ENCODE measurements at regions not wholly inside any gene's neighbourhood (a gene's known extent, or its start where the extent isn't known, plus 50 kb on each side); places are given as distances from the start of the nearest gene placed in this dataset.
"Not testable (repeated sequence)": the region's sequence is repeated elsewhere in the genome, so short reads cannot be mapped to it uniquely, and the experiment has no call there.

DNA sequence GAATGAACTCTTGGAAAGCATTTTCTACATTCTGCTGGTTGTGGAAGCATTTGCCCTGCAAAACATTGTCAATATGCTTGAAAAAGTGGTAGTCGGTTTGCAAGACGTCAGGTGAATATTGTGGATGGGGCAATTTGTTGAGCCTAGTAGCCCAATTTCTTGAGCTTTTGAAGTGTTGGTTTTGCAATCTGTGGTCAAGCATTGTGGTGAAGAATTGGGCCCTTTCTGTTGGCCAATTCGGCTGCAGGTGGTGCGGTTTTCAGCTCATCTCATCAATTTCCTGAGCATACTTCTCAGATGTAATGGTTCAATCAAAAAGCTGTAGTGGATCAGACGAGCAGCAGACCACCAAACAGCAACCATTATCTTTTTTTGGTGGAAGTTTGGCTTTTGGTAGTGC lies 426.8 kb upstream of the CDH9 start:
- H3K27ac ChIP-seq = peak overlapping the region; percentile 70; the same call in 1 of the 2 replicates

DNA sequence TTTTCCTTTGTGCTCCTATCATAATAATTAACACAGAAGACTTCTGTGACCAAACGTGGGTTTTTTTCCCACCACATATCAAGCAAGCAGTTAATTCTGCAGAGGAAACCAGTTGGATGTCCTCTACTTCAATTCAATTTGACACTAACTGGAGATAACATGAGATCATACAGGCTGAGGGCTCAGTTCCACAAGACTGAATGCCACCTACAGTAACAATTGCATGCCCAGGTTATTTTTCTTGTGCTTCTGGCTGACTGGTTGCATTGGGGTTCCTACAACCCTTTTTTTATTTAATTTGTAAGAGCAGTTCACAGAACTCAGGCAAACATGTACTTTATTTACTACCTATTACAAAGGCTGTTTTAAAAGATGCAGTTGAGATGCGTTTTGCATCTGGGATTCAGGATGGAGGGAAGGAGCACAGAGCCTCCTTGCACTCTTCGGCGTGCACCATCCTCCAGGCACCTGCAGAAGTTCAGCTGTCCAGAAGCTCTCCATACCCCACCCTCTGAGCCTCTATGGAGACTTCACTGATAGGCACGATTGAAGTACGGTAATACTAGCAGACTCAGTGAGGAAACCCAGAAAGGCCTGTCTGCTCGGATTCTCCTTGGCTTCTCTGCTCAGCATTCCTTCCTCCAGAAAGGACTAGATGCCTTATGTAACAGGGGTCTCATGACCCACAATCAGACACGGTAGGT lies 425.2 kb upstream of the CDH9 start:
- H3K9ac ChIP-seq = no peak overlapping the region
- no peaks in the 10 kb centered on the region for H3K27me3 ChIP-seq
- no peaks in the 10 kb centered on the region for H3K36me3 ChIP-seq
- peak overlapping the region; percentile 55 for H3K4me2 ChIP-seq
- peaks cover 36% of the 10 kb centered on the region for H3K4me1 ChIP-seq
- peak overlapping the region; percentile 41; the same call in 1 of the 2 replicates for H3K27ac ChIP-seq
- no peak for TF ChIP-seq Cebpa-rat (IDR thresholded peaks at IDR 0.05)
- peaks cover 8% of the 10 kb centered on the region; the same call in 1 of the 2 replicates for H3K9me3 ChIP-seq
- H4K20me1 ChIP-seq = no peaks in the 10 kb centered on the region
- no peak overlapping the region for H3K4me3 ChIP-seq

More for the DNA sequence above, 426.8 kb upstream of the CDH9 start:
- Histone ChIP-seq H3K9ac (no peak overlapping the region), H3K9me3 (peaks cover 8% of the 10 kb centered on the region; the same call in 1 of the 2 replicates), H4K20me1 (no peaks in the 10 kb centered on the region), H3K36me3 (no peaks in the 10 kb centered on the region), H3K4me2 (peak overlapping the region; percentile 43), H3K27me3 (no peaks in the 10 kb centered on the region), H3K4me3 (no peak overlapping the region), H3K4me1 (peaks cover 31% of the 10 kb centered on the region)
- peak; percentile 88 for TF ChIP-seq Cebpa-rat (IDR thresholded peaks at IDR 0.05)

DNA sequence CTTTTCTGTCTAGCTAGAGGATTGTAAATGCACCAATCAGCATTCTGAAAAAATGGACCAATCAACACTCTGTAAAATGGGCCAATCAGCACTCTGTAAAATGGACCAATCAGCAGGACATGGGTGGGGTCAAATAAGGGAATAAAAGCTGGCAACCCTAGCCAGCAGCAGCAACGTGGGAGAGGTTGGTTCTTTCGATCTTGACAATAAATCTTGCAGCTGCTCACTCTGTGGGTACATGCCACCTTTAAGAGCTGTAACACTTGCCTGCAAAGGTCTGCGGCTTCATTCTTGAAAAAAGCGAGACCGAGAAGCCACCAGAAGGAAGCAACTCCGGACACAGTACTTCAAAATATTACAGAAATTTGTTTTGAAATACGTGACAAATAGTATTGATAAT lies 424.6 kb upstream of the CDH9 start:
- Histone ChIP-seq H3K4me2 (peak overlapping the region; percentile 55; the same call in 1 of the 2 replicates), H4K20me1 (no peaks in the 10 kb centered on the region), H3K9ac (no peak overlapping the region), H3K27me3 (no peaks in the 10 kb centered on the region), H3K9me3 (peaks cover 8% of the 10 kb centered on the region; the same call in 1 of the 2 replicates), H3K27ac (no peak overlapping the region), H3K36me3 (no peaks in the 10 kb centered on the region), H3K4me3 (no peak overlapping the region), H3K4me1 (peaks cover 42% of the 10 kb centered on the region)
- TF ChIP-seq Cebpa-rat (IDR thresholded peaks at IDR 0.05) = no peak

DNA sequence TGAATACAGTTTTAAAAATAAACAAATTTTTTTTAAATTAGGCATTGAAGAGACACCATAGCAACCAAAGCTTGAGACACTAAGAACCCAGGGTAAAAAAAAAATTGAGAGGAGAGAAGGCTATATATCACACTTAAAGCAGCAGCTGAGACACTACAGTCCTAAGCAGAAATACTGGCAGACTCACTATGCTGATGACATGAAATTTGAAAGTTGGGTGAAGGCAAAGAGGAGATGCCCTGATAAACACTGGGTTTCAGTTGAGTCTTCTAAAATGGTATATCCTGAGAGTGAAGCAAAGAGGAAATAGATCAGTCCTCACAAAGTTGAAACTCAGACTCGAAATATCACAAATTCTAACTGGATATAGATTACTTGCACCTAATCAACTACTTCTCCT lies 419.9 kb upstream of the CDH9 start:
- Histone ChIP-seq H3K4me2 (peak overlapping the region; percentile 58), H3K36me3 (no peaks in the 10 kb centered on the region), H4K20me1 (no peaks in the 10 kb centered on the region), H3K4me3 (no peak overlapping the region; the same call in 1 of the 2 replicates), H3K27me3 (no peaks in the 10 kb centered on the region), H3K9me3 (peaks cover 8% of the 10 kb centered on the region; the same call in 1 of the 2 replicates), H3K4me1 (peaks cover 23% of the 10 kb centered on the region), H3K27ac (peak overlapping the region; percentile 67), H3K9ac (no peak overlapping the region)
- no peak for TF ChIP-seq Cebpa-rat (IDR thresholded peaks at IDR 0.05)

DNA sequence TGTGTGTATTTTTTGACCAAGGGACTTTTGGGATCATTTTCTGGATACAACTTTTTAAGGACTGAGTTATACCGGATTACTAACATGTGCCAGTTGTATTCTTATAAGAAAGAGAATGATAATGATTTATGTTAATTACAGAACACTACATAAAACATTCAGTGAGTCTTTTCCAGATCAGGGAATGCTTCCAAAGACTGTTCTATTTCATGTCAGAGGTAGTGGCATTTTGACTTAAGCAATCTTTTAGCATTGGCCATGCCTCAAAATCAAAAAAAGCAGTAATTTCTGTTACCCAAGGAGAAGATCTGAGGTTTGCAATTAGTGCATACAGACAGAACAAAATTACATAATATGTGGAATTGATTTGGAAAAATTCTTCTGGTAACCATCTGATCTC lies 413.0 kb upstream of the CDH9 start:
- Histone ChIP-seq H3K36me3 (no peaks in the 10 kb centered on the region), H3K27ac (no peak overlapping the region), H3K9ac (no peak overlapping the region), H4K20me1 (no peaks in the 10 kb centered on the region), H3K4me2 (no peak overlapping the region), H3K4me3 (no peak overlapping the region), H3K27me3 (no peaks in the 10 kb centered on the region), H3K4me1 (peaks cover 6% of the 10 kb centered on the region), H3K9me3 (no peaks in the 10 kb centered on the region)
- no peak for TF ChIP-seq Cebpa-rat (IDR thresholded peaks at IDR 0.05)

DNA sequence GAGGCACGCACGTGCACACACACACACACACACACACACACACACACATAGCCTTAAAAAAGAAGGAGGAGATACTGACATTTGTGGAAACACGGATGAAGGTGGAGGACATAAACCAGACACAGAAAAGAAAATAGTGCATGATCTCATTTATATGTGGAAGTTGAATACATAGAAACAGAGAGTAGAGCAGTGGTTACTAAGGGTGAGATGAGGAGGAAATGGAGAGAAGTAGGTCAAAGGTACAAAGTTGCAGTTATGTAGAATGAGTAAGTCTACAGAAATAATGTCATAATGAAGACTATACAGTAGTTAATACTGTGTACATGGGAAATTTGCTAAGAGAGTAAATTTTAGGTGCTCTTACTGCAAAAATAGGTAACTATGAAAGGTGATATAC lies 412.2 kb upstream of the CDH9 start:
- H3K36me3 ChIP-seq = no peaks in the 10 kb centered on the region
- H3K9me3 ChIP-seq = no peaks in the 10 kb centered on the region
- no peak for TF ChIP-seq Cebpa-rat (IDR thresholded peaks at IDR 0.05)
- H3K4me2 ChIP-seq = no peak overlapping the region
- H3K9ac ChIP-seq = no peak overlapping the region
- no peaks in the 10 kb centered on the region for H4K20me1 ChIP-seq
- peaks cover 6% of the 10 kb centered on the region for H3K4me1 ChIP-seq
- no peak overlapping the region for H3K27ac ChIP-seq
- H3K27me3 ChIP-seq = no peaks in the 10 kb centered on the region
- H3K4me3 ChIP-seq = no peak overlapping the region

DNA sequence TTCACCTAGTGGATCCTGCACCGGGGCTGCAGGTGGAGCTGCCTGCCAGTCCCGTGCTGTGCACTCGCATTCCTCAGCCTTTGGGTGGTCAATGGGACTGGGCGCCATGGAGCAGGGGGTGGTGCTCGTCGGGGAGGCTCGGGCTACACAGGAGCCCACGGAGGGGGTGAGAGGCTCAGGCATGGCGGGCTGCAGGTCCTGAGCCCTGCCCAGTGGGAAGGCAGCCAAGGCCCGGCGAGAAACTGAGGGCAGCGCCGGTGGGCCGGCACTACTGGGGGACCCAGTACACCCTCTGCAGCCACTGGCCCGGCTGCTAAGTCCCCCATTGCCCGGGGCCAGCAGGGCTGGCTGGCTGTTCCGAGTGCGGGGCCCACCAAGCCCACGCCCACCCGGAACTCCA lies 401.0 kb upstream of the CDH9 start:
- H3K4me3 ChIP-seq, H4K20me1 ChIP-seq, H3K27ac ChIP-seq, H3K9ac ChIP-seq, H3K27me3 ChIP-seq, H3K9me3 ChIP-seq, H3K4me2 ChIP-seq, H3K36me3 ChIP-seq: not testable (repeated sequence)
- H3K4me1 ChIP-seq = peaks cover 21% of the 10 kb centered on the region

DNA sequence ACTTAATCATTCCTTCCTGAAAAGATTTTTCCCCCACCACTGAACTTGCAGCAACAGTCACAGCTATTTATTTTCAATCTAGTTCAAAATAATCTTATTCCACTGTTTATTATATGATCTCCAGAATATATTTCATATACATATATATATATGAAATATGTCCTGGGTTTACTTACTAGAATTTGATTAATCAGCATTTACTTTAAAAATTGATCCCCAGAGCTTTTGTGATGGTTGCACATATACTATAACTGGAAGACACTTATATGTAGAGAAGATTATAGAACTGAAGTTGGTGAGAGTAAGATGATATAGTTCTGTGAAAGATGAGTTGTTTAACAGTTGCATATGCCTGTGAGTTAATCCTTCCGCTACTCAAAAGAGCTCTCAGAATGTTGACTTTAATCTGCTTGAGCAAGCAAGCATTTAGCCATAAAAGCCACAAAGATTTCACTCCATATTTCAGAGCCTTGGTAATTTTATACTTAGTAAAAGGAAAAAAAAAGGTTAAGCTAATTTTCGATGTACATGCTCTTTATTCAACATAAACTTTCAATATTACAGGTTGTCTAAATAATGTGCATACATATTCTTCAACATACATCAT lies 399.3 kb upstream of the CDH9 start:
- no peak overlapping the region for H3K27ac ChIP-seq
- H3K4me2 ChIP-seq = peak overlapping the region; percentile 60
- no peak for TF ChIP-seq Cebpa-rat (IDR thresholded peaks at IDR 0.05)
- no peak overlapping the region for H3K9ac ChIP-seq
- H4K20me1 ChIP-seq = no peaks in the 10 kb centered on the region
- 0 out of 2 replicates have a peak, but pooled peaks cover 5% of the 10 kb centered on the region for H3K9me3 ChIP-seq
- peaks cover 21% of the 10 kb centered on the region for H3K4me1 ChIP-seq
- H3K36me3 ChIP-seq = no peaks in the 10 kb centered on the region
- peak overlapping the region; percentile 26; the same call in 1 of the 2 replicates for H3K4me3 ChIP-seq
- no peaks in the 10 kb centered on the region for H3K27me3 ChIP-seq

DNA sequence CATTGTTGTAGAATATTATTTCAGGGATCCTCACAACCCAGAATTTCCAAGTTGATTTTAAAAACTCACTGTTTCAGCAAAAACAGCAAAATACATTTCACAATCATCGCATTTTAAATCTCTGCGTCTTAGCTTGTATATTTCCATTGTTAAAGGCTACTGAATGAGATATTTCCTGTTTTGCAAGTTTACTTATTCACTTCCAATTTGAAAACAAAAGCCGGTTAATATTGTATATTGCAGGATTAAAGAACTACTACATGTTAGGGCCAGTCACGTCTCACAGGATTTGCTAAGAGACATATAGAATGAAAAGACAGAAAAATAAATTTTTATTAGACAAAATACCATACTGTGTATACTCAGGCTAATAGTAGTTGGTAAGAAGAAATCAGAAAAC lies 395.9 kb upstream of the CDH9 start:
- Histone ChIP-seq H4K20me1 (no peaks in the 10 kb centered on the region), H3K27me3 (no peaks in the 10 kb centered on the region), H3K36me3 (no peaks in the 10 kb centered on the region), H3K9ac (no peak overlapping the region), H3K4me2 (no peak overlapping the region), H3K27ac (no peak overlapping the region), H3K4me3 (no peak overlapping the region), H3K9me3 (peaks cover 1% of the 10 kb centered on the region; the same call in 1 of the 2 replicates), H3K4me1 (peaks cover 21% of the 10 kb centered on the region)
- no peak for TF ChIP-seq Cebpa-rat (IDR thresholded peaks at IDR 0.05)

DNA sequence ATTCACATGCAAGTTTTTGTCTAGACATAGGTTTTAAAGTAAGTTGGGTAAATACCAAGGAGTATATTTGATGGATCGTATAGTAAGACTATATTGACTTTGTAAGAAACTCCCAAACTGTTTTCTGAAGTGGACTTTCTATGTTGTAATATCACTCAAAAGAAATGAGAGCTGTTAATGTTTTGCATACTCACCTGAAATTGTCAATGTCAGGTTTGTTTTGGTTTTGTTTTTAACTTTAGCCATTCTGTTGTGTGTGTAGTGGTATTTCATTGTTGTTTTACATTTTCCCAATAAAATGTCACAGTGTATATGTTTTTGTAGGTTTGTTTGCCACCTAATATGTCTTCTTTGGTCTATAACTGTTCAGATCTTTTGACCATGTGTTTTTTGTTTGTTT lies 375.7 kb upstream of the CDH9 start:
- no peaks in the 10 kb centered on the region for H3K27me3 ChIP-seq

More for the DNA sequence above, 375.7 kb upstream of the CDH9 start:
- TF ChIP-seq Cebpa-rat (IDR thresholded peaks at IDR 0.05) = no peak
- Histone ChIP-seq H3K4me3 (no peak overlapping the region), H3K9ac (no peak overlapping the region), H4K20me1 (no peaks in the 10 kb centered on the region), H3K9me3 (no peaks in the 10 kb centered on the region), H3K27ac (no peak overlapping the region), H3K4me2 (no peak overlapping the region), H3K36me3 (no peaks in the 10 kb centered on the region), H3K4me1 (no peaks in the 10 kb centered on the region)

All from BLaER1 (cell line).